ENCODE measurements at regions not wholly inside any gene's neighbourhood (a gene's known extent, or its start where the extent isn't known, plus 50 kb on each side); places are given as distances from the start of the nearest gene placed in this dataset.

GRCh38 chr12:84150201-84150600 lies 762.4 kb downstream of the SLC6A15 start:
- no peak for ATAC-seq (ENCODE audit: low read depth)
- no peak overlapping the region for H3K18ac ChIP-seq (ENCODE audit: low read depth, low read length)
- no peak overlapping the region for H3K4me3 ChIP-seq (ENCODE audit: insufficient read depth, low read depth, low read length)
- POLR2A ChIA-PET (ENCODE audit: unreplicated experiment) = no interaction called here
- H3K4ac ChIP-seq (ENCODE audit: low read depth, low read length) = no peak overlapping the region
- CTCF ChIA-PET = no interaction called here
- no peak overlapping the region for H2AFZ ChIP-seq (replicated peaks; ENCODE audit: low read length, poor library complexity)
- no peaks in the 10 kb centered on the region for H4K20me1 ChIP-seq (ENCODE audit: insufficient read depth, low read length)
- no peak overlapping the region for H2AK5ac ChIP-seq (ENCODE audit: low read depth, low read length)
- H3K27ac ChIP-seq (ENCODE audit: insufficient read depth, low read length) = no peak overlapping the region
- no peak overlapping the region for H2BK5ac ChIP-seq (ENCODE audit: low read depth, low read length, poor library complexity, severe bottlenecking)
- H3K9me1 ChIP-seq (ENCODE audit: insufficient read depth, low read length) = no peaks in the 10 kb centered on the region
- no peaks in the 10 kb centered on the region for H3K4me1 ChIP-seq (ENCODE audit: control insufficient read depth, insufficient read depth, low read length)
- no peak overlapping the region for H3K23ac ChIP-seq (ENCODE audit: low read depth, low read length)
- H4K5ac ChIP-seq (ENCODE audit: low read depth, low read length) = no peak overlapping the region
- DNase-seq = no peak
- no peak overlapping the region for H3K56ac ChIP-seq (ENCODE audit: extremely low read depth, insufficient read depth, low read length)
- no CpG with 5 or more reads among the region's 3 CpGs for WGBS, 2 experiments (ENCODE audit: extremely low coverage in 2 of 2, insufficient read length in 1 of 2)
- no peak overlapping the region for H2BK15ac ChIP-seq (ENCODE audit: low read depth, low read length)
- no peaks in the 10 kb centered on the region for H3K36me3 ChIP-seq (ENCODE audit: control insufficient read depth, insufficient read depth, low read length)
- peaks cover 6% of the 10 kb centered on the region for H3K9me3 ChIP-seq (ENCODE audit: control insufficient read depth, insufficient read depth, low read length)
- H4K91ac ChIP-seq (ENCODE audit: insufficient read depth, low read depth, low read length) = no peak overlapping the region
- intact Hi-C loops (cut with micrococcal nuclease) (no loop called here), dilution Hi-C loops (cut with HindIII; ENCODE audit: low sequenced_read_pairs, unreplicated experiment) (no loop called here), in situ Hi-C loops (cut with MboI; ENCODE audit: low sequenced_read_pairs) (no loop called here)
- no peak overlapping the region for H2AK9ac ChIP-seq (replicated peaks; ENCODE audit: low read depth, low read length, poor library complexity)
- BruUV-seq (replicated peaks) = no TSS peak
- no peaks in the 10 kb centered on the region for H3K79me1 ChIP-seq (ENCODE audit: low read depth in 1 of 2, low read length in 2 of 2)
- no peaks in the 10 kb centered on the region for H3K27me3 ChIP-seq (ENCODE audit: control insufficient read depth, insufficient read depth, low read length)
- H4K8ac ChIP-seq (ENCODE audit: low read depth in 2 of 2, low read length in 2 of 2) = no peak overlapping the region
- TF ChIP-seq RAD21 (IDR thresholded peaks at IDR 0.05; ENCODE audit: low read length) (no peak), POLR2A (IDR thresholded peaks at IDR 0.05; ENCODE audit: low read depth, low read length) (no peak), FOS (IDR thresholded peaks at IDR 0.05; ENCODE audit: low read depth, low read length) (no peak), CEBPB (IDR thresholded peaks at IDR 0.05; ENCODE audit: low read depth, low read length) (no peak), NFE2L2 (IDR thresholded peaks at IDR 0.05; ENCODE audit: low read depth, low read length) (no peak), MAZ (IDR thresholded peaks at IDR 0.05; ENCODE audit: borderline replicate concordance, low read depth, low read length) (no peak), ELK1 (IDR thresholded peaks at IDR 0.05; ENCODE audit: borderline replicate concordance, low read depth, low read length) (no peak), MXI1 (IDR thresholded peaks at IDR 0.05; ENCODE audit: borderline replicate concordance, low read depth, low read length) (no peak), CTCF (conservative IDR thresholded peaks at IDR 0.05; ENCODE audit: low read depth, low read length) (no peak), RFX5 (IDR thresholded peaks at IDR 0.05; ENCODE audit: low read depth, low read length) (no peak), BHLHE40 (IDR thresholded peaks at IDR 0.05; ENCODE audit: low read depth, low read length) (no peak), RCOR1 (IDR thresholded peaks at IDR 0.05; ENCODE audit: insufficient replicate concordance, low read length) (no peak)
- H3K9ac ChIP-seq (ENCODE audit: low read depth, low read length) = no peak overlapping the region
- H3K4me2 ChIP-seq (ENCODE audit: low read depth, low read length) = no peak overlapping the region
- no peak overlapping the region for H2BK20ac ChIP-seq (ENCODE audit: low read depth, low read length)
- no peak overlapping the region for H2BK120ac ChIP-seq (ENCODE audit: low read depth, low read length)
- no peak overlapping the region for H3K14ac ChIP-seq (replicated peaks; ENCODE audit: low read depth, low read length)

All from IMR-90 (cell line).